ENCODE measurements at regions not wholly inside any gene's neighbourhood (a gene's known extent, or its start where the extent isn't known, plus 50 kb on each side); places are given as distances from the start of the nearest gene placed in this dataset.

- DNase-seq (ENCODE audit: low spot score), result no peak
- POLR2A ChIA-PET (ENCODE audit: low non-redundant PET), result no interaction called here
- TF ChIP-seq CTCF (conservative IDR thresholded peaks at IDR 0.05; ENCODE audit: low read depth), result no peak
- CTCF ChIA-PET, result no interaction called here
- no peak overlapping the region for H3K27ac ChIP-seq
Observed at GRCh38 chr5:3386637-3387036, 209.0 kb upstream of the IRX1 start.

GRCh38 chr5:3385991-3386519 lies 209.6 kb upstream of the IRX1 start:
- TF ChIP-seq CTCF (conservative IDR thresholded peaks at IDR 0.05; ENCODE audit: low read depth), result no peak
- H3K27ac ChIP-seq, result no peak overlapping the region
- DNase-seq (ENCODE audit: low spot score), result no peak
- POLR2A ChIA-PET (ENCODE audit: low non-redundant PET), result no interaction called here
- CTCF ChIA-PET, result no interaction called here

- ChIA-PET POLR2A (ENCODE audit: low non-redundant PET) (no interaction called here), CTCF (no interaction called here)
- no peak overlapping the region for H3K27ac ChIP-seq
- no peak for DNase-seq (ENCODE audit: low spot score)
- no peak for TF ChIP-seq CTCF (conservative IDR thresholded peaks at IDR 0.05; ENCODE audit: low read depth)
Observed at GRCh38 chr5:3384531-3384930, 211.1 kb upstream of the IRX1 start.

- CTCF ChIA-PET, result interaction anchor here (0.6 kb wide), 1 partner anchor 264 kb away, joined by 11 read pairs; no protein-coding TSS in a partner anchor
- DNase-seq (ENCODE audit: low spot score), result no peak
- POLR2A ChIA-PET (ENCODE audit: low non-redundant PET), result no interaction called here
- no peak overlapping the region for H3K27ac ChIP-seq
- no peak for TF ChIP-seq CTCF (conservative IDR thresholded peaks at IDR 0.05; ENCODE audit: low read depth)
Observed at GRCh38 chr5:3382782-3383181, 212.8 kb upstream of the IRX1 start.

- no peak overlapping the region for H3K27ac ChIP-seq
- ChIA-PET POLR2A (ENCODE audit: low non-redundant PET) (no interaction called here), CTCF (no interaction called here)
- no peak for DNase-seq (ENCODE audit: low spot score)
- TF ChIP-seq CTCF (conservative IDR thresholded peaks at IDR 0.05; ENCODE audit: low read depth), result no peak
Observed at GRCh38 chr5:3382151-3382550, 213.5 kb upstream of the IRX1 start.

GRCh38 chr5:3381206-3381825 lies 214.3 kb upstream of the IRX1 start:
- ChIA-PET CTCF (no interaction called here), POLR2A (ENCODE audit: low non-redundant PET) (no interaction called here)
- DNase-seq (ENCODE audit: low spot score), result no peak
- H3K27ac ChIP-seq, result no peak overlapping the region
- no peak for TF ChIP-seq CTCF (conservative IDR thresholded peaks at IDR 0.05; ENCODE audit: low read depth)
